ENCODE measurements at regions not wholly inside any gene's neighbourhood (a gene's known extent, or its start where the extent isn't known, plus 50 kb on each side); places are given as distances from the start of the nearest gene placed in this dataset.

DNA sequence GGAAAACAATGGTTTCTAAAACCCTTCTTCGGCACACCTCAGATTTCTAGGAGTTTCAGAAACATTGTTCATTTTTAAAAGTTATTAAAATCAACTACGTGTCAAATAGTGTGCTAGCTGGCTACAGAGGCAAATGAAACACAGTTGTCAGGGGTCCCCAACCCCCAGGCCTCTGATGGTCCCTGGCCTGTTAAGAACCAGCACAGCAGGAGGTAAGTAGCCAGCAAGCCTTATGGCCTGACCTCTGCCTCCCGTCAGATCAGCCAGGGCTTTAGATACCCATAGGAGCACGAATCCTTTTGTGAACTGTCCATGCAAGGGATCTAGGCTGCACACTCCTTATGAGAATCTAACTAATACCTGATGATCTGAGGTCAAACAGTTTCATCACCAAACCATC, 648.2 kb downstream of the FAM181B start:
- H3K14ac ChIP-seq (ENCODE audit: insufficient read length): no peak overlapping the region
- H3K27me3 ChIP-seq (replicated peaks in 1 of 4; ENCODE audit: control insufficient read depth in 3 of 4, extremely low read depth in 1 of 4, insufficient read depth in 3 of 4, low read length in 3 of 4): peaks cover 0 to 1% (median 0%) of the 10 kb centered on the region in 4 experiments; a peak in 1 of 7 replicates
- no peak overlapping the region for H3K56ac ChIP-seq (replicated peaks; ENCODE audit: insufficient read length, low read depth, low read length)
- WGBS, 2 experiments (ENCODE audit: extremely low coverage in 1 of 2, insufficient coverage in 1 of 2, insufficient read length in 1 of 2, insufficient replicate concordance in 2 of 2, low coverage in 1 of 2, low lambda C conversion rate in 2 of 2, missing lambda C conversion rate in 1 of 2): 83% methylated on average over 4 of the region's 4 CpGs; no CpG with 5 or more reads in 1 of the 2 experiments
- no peak overlapping the region for H2AK5ac ChIP-seq (ENCODE audit: low read depth, low read length)
- no peaks in the 10 kb centered on the region for H3K79me1 ChIP-seq (ENCODE audit: low read depth, low read length)
- no peak overlapping the region for H3K9ac ChIP-seq (replicated peaks in 1 of 4; ENCODE audit: extremely low read depth in 1 of 4, low read depth in 3 of 4, low read length in 3 of 4)
- no peak overlapping the region for H2AFZ ChIP-seq (ENCODE audit: low read length)
- DNase-seq (ENCODE audit: low read depth in 1 of 2, low spot score in 2 of 2) (no peak), FAIRE-seq (no peak)
- no peak overlapping the region for H3K23ac ChIP-seq (ENCODE audit: insufficient read length)
- no peaks in the 10 kb centered on the region for H4K20me1 ChIP-seq (replicated peaks in 1 of 2; ENCODE audit: control insufficient read depth in 1 of 2, insufficient read depth in 2 of 2, low read length in 2 of 2)
- H2BK20ac ChIP-seq (ENCODE audit: low read length): no peak overlapping the region
- no peak overlapping the region for H4K91ac ChIP-seq (replicated peaks; ENCODE audit: insufficient read length, low read length)
- H2BK120ac ChIP-seq (replicated peaks; ENCODE audit: low read depth, low read length): no peak overlapping the region
- no peak overlapping the region for H2BK15ac ChIP-seq (ENCODE audit: low read length)
- no peaks in the 10 kb centered on the region; a peak in 1 of 7 replicates for H3K4me1 ChIP-seq (replicated peaks in 1 of 4; ENCODE audit: control insufficient read depth in 3 of 4, insufficient read depth in 4 of 4, low read length in 3 of 4)
- no peak overlapping the region for H4K8ac ChIP-seq (ENCODE audit: extremely low read depth, insufficient read depth, low read length)
- no peak overlapping the region for H2BK12ac ChIP-seq (ENCODE audit: low read depth, low read length)
- no peaks in the 10 kb centered on the region for H3K79me2 ChIP-seq (ENCODE audit: control insufficient read depth in 1 of 2, insufficient read depth in 2 of 2, low read length in 2 of 2)
- H3K9me3 ChIP-seq (ENCODE audit: insufficient read depth in 2 of 2, low read depth in 1 of 2, low read length in 1 of 2): no peaks in the 10 kb centered on the region
- no peak overlapping the region for H3K27ac ChIP-seq (ENCODE audit: low read depth, low read length)
- no peaks in the 10 kb centered on the region for H3K23me2 ChIP-seq (ENCODE audit: low read depth, low read length)
- no peak overlapping the region for H4K5ac ChIP-seq (ENCODE audit: insufficient read length, low read depth, low read length)
- H3K4me3 ChIP-seq (ENCODE audit: extremely low read depth in 1 of 4, insufficient read depth in 2 of 4, low read depth in 3 of 4, low read length in 4 of 4): no peak overlapping the region
- no peak overlapping the region for H3K18ac ChIP-seq (ENCODE audit: extremely low read depth, low read length)
- no peak for TF ChIP-seq CHD2 (IDR thresholded peaks at IDR 0.05; ENCODE audit: low read length)
- TF ChIP-seq CEBPB (IDR thresholded peaks at IDR 0.05; ENCODE audit: low read depth, low read length): no peak
- no peak for TF ChIP-seq YY1 (IDR thresholded peaks at IDR 0.05; ENCODE audit: low read depth, low read length)
- TF ChIP-seq, protein P1, sequence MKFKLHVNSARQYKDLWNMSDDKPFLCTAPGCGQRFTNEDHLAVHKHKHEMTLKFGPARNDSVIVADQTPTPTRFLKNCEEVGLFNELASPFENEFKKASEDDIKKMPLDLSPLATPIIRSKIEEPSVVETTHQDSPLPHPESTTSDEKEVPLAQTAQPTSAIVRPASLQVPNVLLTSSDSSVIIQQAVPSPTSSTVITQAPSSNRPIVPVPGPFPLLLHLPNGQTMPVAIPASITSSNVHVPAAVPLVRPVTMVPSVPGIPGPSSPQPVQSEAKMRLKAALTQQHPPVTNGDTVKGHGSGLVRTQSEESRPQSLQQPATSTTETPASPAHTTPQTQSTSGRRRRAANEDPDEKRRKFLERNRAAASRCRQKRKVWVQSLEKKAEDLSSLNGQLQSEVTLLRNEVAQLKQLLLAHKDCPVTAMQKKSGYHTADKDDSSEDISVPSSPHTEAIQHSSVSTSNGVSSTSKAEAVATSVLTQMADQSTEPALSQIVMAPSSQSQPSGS (IDR thresholded peaks at IDR 0.05; ENCODE audit: low read length): no peak
- no peak for TF ChIP-seq EP300 (IDR thresholded peaks at IDR 0.05; ENCODE audit: borderline replicate concordance in 1 of 2, low read depth in 2 of 2, low read length in 2 of 2)
- no peak for TF ChIP-seq TCF12 (IDR thresholded peaks at IDR 0.05; ENCODE audit: low read depth, low read length)
- H2BK5ac ChIP-seq (ENCODE audit: low read depth, low read length): no peak overlapping the region
- no peak overlapping the region for H3K4me2 ChIP-seq (ENCODE audit: insufficient read depth in 1 of 2, low read depth in 2 of 2, low read length in 2 of 2)
- no peaks in the 10 kb centered on the region for H3K36me3 ChIP-seq (ENCODE audit: control insufficient read depth in 2 of 4, insufficient read depth in 4 of 4, low read length in 3 of 4)
- H3K4ac ChIP-seq (replicated peaks; ENCODE audit: insufficient read length, low read depth, low read length): no peak overlapping the region
- ChIA-PET CTCF (ENCODE audit: partially characterized antibody) (interaction anchor here (1.0 kb wide), 1 partner anchor 41 kb away, joined by 4 read pairs; no protein-coding TSS in a partner anchor), POLR2A (ENCODE audit: partially characterized antibody) (no interaction called here)

Measured in H1 (cell line).